HG02763 (cell line): ENCODE measurements at regions not wholly inside any gene's neighbourhood (a gene's known extent, or its start where the extent isn't known, plus 50 kb on each side); places are given as distances from the start of the nearest gene placed in this dataset.
"Not testable (repeated sequence)": the region's sequence is repeated elsewhere in the genome, so short reads cannot be mapped to it uniquely, and the experiment has no call there.

Experiments
- ATAC-seq: cut with Tn5 transposase; IDR thresholded peaks from one replicate; pipeline ENCODE4 v1.9.1; 2021; ENCODE audit warnings: mild to moderate bottlenecking, moderate library complexity; ENCODE audit not compliant: unreplicated experiment

DNA sequence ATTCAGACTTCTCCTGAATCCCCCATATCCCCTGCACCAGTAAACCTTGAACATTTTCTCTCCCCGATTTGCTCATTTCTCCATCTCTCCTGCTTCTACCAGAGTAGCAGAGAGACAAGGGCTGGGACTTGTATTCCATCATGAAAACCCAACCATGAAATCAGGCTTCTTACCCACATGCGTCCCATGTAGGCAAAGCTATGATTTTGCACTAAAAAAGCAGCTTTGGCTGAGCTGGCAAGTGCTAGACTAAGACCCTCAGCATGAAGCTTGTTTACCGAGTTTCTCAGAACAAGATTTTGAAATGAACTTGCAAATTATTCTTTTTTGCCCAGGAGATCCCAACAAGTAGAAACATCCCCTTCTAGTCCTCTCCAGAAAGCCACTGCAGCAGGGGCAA lies 80.3 kb upstream of the RFLNA start:
- no peak for ATAC-seq

DNA sequence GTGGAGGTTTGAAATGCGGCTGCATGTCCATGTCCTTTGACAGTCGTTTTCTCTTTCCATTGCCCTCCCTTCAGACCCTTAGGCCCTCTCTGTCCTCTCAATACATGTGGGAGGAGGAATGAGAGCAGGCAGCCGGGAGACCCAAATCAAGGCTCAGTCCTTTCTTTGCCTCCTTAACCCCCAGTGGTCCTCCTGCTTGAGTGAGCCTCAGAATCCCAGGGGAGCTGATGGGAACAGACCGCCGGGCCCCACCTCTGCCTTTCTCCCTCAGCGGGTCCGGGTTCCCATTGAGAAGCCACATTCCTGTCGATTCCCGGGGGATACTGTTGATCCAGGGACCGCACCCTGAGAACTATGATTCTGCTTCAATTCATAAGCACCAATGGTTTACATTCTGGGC lies 77.9 kb upstream of the RFLNA start:
- ATAC-seq, result no peak

DNA sequence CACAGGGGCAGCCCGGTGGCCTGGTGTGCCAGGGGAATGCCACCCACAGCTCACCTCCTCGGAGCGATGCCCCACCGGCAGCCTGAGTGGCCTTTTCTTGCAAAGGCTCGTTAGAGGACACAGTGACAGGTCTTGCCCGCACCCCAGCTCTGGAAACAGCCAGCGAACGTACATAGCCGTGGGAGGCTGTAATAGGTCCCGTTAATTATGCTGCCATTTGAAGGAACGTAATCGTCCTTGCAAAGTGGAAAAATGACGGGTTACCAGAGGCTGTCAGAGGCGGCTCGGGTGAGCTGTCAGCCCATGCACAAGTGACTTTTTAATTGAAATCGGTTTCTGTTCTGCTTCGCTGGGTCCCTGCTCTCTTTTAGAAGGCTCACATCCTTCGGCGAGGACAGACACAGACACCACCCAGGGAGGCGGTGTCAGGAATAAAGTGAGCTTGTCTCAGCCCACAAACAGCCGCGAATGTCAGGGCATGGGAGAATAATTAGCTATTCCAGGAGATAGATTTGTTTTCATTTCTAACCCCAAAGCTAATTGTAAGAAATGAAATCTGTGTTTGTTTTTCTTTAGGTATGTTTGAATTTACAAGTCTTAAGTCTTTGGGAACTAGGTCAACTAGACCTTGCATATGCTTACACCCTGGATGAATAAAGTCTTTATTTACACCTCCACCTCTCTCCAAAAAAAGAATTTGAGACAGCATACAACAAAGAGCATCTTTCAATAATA lies 77.2 kb upstream of the RFLNA start:
- no peak for ATAC-seq

DNA sequence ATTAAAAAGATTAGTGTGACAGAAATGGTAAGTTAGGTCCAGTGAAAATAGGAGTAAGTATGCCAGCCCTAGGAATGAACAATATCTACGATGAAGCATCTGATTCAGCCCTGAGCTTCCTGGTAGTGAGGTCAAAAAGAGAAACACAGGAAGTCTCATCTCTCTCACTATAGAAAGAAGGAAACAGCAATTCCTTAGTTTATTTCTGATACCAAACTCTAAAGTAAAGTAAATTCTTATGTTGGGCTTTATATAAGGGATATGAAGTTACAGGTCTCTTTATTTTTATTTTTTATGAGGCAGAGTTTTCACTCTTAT lies 76.7 kb upstream of the RFLNA start:
- no peak for ATAC-seq

DNA sequence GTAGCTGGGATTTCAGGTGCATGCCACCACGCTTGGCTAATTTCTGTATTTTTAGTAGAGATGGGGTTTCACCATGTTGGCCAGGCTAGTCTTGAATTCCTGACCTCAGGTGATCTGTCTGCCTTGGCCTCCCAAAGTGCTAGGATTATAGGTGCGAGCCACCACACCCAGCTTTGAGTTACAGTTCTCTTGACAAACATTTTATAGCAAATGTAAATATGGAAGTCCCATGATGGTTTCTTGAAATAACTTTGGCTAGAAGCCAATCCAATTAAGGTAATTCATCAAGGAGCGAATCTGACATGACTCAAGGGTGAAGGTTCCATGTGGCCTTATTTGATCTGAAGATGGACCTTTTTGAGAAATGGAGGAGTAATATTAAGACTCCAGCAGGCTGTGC lies 76.2 kb upstream of the RFLNA start:
- not testable (repeated sequence) for ATAC-seq

DNA sequence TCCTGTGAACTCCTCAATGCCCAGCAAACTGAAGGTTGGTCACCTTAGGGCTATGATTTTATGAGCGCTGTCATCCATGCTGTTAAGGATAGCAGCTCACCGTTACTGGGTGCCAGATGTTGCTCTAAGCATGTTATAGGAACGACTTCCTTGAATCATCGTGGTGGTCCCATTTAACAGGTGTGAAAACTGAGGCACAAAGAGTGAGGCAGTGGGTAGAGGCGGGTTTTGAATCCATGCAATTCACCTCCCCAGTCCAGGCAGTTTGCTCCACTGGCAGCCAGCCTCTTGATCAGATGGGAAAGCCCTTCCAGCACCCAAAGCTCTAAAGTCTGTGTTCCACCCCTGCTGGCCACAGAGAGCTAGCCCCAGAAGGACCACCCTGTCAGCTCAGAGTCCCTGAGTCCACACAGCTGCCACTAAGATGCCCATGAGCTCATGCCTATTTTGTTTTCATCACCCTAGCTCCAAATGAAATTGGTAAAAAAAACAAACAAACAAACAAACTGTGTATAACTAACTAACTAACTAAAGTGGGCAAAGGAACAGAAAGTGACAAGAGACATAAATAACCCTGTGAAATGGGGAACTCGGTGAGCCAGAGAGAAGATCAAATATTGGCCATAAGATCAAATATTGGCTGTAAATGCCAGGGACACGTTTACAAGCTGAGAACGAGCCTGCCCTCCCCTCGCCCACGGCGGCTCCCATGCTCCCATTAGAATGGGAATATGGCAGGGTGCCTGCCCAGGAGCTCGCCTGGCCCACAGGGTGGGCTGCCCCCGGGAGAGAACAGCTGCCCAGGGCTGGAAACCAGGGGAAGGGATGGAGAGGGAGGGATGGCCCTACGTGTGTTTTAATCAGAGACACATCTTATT lies 72.3 kb upstream of the RFLNA start:
- no peak for ATAC-seq

DNA sequence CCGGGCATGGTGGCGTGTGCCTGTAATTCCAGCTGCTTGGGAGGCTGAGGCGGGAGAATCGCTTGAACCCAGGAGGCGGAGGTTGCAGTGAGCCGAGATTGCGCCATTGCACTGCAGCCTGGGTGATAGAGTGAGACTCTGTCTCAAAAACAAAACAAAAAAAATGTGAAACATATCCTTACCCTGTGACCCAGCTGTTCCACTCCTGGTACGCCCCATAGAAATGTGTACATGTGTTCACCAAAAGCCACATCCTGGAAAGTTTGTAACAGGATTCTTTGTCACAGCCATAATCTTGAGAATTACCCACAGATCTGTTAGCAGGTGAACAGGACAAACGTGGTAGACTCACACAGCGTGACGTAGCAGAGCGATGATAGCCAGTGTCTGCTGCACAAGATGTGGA lies 71.2 kb upstream of the RFLNA start:
- ATAC-seq, result not testable (repeated sequence)

DNA sequence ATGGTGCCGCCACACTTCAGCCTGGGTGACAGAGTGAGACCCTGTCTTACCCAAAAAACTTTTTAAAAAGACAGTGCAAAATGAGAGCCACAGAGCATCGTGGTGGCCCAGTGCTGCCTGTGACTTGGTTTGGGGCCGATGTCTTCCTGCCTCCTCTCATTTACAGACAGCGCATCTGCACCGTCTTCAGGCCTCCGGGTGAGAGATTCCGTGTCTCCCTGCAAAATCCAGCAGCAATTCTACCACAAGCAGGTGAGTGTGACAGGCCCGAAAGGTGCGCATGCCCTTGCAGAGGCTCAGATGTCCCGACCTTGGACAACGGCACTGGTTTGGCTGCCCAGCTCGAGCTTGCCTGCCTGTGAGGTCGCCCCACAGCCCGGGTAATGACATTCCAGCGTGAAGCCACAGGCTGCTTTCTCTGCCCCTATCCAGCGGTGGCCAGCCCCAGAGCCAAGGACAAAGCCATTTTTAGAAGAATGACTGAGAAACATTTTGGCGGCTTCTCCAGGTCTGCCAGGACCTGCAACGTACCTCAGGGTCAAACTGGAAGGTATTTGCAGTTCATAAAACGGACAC lies 70.3 kb upstream of the RFLNA start:
- no peak for ATAC-seq

DNA sequence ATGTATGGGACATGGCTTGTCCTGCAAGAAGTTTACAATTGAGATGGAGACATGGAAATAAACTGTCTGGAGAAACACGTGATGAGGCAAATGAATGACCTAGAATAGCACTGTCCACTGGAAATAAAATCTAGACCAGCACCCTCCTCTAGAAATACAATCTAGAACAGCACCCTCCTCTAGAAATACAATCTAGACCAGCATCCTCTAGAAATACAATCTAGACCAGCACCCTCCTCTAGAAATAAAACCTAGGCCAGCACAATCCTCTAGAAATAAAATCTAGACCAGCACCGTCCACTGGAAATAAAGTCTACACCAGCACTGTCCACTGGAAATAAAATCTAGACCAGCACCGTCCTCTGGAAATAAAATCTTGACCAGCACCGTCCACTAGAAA lies 69.2 kb upstream of the RFLNA start:
- no peak for ATAC-seq

DNA sequence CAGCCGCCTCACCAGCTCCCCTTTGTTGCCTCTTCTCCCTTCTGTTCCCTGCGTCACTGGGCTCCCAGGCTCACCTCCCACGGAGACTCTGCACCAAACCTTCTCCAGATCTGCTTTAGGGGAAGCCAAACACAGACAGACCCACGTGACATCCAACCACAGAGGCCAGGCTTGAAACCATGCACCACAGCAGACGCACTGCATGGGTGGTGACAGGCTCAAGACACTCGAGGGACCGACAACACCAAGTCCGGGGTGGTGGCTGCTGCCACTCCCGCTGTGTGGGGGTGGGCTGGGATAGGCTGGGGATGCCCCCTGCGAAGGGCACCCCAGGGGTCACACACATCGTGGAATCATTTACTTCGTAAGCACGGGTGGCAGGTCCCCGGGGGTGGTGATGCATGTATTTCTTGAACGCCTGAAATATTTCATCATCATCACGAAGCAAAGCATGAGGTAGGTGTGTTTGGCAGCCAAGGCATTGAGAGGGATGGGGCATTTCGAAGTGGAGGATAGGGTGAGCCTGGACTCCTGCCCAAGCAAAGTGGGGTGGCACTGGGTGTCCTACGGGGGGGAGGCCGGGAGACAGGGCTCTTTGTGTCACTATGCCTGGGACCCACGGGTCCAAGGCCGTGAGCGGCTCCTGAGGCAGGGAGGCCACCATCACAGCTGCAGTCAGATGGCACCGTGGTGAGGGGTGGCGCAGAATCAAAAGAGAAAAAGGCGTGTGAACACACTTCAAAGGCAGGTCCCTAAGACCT lies 66.8 kb upstream of the RFLNA start:
- no peak for ATAC-seq

DNA sequence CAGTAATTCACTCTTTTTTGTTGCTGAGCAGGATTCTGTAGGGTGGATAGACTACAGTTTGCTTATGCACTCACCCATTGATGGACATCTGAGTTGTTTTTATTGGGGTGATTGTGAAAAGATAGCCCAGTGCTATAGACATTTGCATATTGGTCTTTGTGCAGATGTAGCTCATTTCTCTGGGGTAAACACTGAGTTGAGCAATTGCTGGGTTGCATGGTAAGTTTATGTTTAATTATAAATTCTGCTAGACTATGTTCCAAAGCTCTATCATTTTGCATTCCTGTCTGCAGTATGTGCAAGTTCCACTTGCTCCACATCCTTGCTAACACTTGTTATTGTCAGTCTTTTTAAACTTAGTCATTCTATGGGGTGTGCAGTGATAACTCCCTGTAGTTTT lies 65.4 kb upstream of the RFLNA start:
- ATAC-seq, result no peak

DNA sequence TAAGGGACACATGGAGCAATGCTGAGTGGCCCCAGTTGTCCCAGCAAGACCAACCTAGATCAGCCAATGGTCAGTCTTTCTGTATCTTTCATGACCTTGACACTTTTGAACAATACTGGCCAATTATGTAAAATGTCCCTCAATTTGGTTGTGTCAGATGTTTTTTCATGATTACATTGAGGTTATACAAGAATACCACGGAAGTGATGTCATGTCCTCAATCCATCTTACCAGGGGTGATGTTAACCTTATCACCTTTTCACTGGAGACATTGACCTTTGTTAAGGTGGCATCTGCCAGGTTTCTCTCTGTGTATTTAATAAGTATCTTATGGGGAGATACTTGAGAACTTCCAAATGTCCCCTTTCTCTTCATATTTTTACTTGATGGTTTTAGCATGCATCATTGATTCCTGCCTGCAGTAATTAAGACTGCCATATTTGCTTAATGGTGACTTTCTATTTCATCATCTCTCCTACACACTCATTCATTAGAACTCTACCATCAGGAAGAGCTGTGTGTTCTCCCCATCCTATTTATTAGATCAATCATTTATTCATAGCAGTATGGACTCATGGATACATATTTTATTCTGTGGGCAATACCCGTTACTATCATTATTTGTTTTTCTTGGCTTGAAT lies 64.7 kb upstream of the RFLNA start:
- no peak for ATAC-seq

DNA sequence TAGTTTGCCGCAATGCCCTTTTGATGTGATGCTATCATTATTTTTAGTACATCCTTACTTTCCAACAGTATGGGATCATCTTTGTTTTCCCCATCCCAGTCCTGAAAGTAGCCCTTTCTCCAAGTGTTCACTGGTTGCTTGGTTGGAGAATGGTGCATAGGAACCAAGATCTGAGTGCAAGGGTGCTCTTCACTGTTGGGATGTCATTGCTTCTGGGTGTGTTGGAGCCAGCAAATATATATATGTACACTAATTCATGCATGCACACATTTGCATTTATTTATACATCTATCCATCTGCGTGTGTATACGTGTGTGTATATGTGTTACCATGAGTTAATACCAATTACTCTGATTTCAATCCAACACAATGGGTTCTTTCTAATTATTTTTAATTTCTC lies 64.1 kb upstream of the RFLNA start:
- no peak for ATAC-seq

DNA sequence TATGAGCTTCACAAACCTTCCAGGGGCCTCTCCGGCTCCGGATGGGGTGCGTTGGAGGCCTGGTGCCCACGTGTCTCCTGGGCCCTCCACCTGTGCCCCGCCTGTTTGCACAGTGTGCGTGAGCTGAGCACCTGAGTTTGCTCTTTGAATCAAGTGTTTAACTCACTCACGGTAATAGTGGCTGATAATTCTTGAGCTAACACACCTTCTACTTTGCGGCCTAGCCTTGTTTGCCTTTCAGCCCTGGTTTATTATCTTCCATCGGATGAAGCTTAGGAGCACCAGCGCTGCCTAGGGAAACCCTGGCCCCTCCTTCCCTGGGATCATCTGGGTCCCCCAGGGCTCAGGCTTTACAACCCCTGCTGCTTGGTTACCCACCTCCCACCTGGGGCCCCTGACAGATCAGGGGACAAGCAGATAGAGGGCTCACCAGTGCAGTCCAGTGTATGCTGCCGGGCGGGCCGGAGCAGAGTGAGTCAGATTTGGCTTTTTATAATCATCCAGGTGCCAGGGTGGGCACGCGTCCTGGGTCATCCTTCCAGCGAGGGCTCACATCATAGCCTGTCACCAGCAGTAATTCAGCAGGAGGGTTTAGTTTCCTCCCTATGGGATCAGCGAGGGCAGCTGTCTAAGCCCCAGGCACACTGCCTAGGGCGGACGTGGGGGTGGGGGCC lies 62.8 kb upstream of the RFLNA start:
- no peak for ATAC-seq

DNA sequence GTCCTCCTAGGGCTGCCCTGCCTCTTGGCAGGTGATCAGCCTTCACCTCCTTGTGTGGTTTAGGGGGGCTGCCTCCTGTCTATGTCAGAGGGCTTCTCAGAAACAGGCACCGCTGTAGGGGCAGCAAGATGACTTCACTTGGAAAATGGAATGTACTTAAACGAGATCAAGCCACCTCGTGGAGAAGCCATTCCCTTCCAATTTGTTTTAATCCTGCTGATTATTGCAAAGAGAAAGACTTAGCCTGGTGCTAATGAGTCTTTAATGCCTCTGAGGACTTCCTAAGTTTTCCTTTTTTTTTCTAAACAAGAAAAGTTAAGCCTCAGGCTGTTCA lies 62.3 kb upstream of the RFLNA start:
- ATAC-seq, result no peak

DNA sequence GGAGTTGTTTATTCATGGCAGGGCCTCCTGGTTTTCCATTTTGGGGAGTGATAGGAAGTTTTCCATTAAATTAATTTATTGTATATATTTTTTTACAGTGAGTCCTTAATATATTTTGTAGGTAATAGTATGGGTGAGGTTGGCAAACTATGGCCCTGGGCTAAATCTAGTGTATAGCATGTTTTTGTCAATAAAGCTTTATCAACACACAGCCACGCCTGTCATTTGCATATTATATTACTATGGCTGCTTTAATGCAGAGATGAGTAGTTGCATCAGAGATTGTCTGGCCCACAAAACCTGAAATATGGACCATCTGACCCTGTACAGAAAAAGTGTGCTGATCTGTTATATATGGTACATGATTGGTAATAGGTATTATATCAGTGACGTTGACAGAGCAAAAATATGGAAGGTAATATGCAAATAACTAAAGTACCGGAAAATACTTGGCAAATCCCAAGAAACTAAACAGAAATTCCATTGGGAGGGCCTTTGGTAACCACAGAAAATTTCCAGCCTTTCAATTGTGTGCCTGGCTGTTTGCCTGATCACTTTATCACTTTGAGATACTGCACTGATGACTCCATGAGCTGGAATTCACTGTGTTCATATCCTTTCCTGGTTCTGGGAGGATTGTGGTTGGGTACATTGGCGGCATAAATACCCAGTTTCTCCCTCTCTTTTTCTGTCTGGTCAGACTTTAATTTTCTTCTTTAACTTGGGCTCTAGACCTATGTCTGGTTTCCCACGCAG lies 61.7 kb upstream of the RFLNA start:
- ATAC-seq, result no peak

DNA sequence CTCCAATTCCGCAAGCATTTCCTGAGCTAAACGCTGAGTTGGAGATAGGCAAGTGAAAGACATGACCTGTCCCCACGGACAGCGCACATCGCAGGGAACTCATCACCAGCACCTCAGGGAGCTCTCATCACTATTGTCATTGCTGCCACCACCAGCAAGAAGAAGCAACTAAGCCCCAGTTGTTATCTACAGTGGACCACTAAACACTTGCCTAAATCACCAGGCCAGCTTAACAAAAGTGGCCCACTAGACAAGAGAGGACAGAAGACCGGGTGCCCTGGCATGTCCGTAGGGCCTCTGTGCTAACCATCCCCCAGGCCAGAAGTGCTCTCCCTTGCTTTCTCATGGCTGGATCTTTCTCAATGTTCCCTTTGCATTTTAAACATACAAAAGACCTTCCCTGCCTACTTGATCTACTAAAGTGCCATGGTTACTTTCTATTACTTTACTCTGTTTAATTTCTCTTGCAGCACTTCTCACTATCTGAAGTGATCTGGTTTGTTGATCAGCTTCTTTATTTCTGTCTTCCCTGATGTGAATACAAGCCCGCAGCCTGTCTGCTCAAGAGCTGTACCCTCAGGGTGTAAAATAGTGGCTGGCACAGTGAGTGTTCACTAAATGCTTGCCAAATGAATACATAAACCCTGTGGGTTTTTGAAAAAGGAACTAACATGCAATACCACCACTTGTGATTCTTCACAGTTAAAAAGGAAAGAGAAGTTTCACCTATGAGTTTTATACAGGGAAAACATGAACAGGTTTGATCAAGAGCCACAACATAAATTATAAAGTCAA lies 60.9 kb upstream of the RFLNA start:
- ATAC-seq, result no peak

DNA sequence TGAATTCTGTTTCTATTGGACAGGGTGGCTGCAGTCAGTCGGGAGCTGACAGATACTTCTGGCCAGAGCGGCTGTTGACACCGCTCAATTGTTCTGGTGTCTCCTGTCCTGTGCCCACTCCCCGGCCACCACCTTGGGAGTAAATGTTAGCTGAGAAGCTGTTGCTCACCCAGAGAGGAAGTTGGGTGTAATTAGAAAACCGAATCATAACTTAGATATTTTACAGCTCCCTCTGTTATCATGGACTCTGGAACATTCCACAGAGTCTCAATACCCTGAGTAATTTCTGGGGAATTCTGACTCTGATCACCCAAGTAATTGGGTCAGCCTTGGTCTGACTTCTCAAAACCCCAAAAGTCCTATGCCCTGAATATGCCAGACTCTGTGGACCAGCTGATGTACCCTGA lies 58.3 kb upstream of the RFLNA start:
- ATAC-seq, result no peak

DNA sequence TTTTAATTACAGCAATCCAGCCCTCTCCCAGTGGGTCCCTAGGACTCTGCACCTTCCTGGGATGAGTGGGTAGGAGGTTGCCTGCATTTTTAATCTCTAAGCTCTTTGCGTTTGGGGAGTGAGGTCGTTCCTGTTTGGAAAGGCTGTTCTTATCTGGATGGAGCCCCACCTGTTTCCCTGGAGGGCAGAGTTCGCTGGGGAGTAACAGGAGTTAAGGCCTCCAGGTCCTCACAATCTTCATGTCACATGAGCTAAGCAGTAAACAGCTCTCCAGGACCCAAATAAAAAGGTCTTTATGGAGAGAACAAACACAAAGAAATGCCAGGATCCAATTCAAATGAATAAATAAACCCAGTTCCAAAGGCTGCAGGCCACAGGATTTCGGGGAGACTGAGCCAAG lies 56.0 kb upstream of the RFLNA start:
- no peak for ATAC-seq
